ENCODE measurements at regions not wholly inside any gene's neighbourhood (a gene's known extent, or its start where the extent isn't known, plus 50 kb on each side); places are given as distances from the start of the nearest gene placed in this dataset.
"Not testable (repeated sequence)": the region's sequence is repeated elsewhere in the genome, so short reads cannot be mapped to it uniquely, and the experiment has no call there.

- no peaks in the 10 kb centered on the region for H3K36me3 ChIP-seq
- H3K4me1 ChIP-seq = no peaks in the 10 kb centered on the region
- no peak for TF ChIP-seq EP300 (IDR thresholded peaks at IDR 0.05)
- TF ChIP-seq, protein P1, sequence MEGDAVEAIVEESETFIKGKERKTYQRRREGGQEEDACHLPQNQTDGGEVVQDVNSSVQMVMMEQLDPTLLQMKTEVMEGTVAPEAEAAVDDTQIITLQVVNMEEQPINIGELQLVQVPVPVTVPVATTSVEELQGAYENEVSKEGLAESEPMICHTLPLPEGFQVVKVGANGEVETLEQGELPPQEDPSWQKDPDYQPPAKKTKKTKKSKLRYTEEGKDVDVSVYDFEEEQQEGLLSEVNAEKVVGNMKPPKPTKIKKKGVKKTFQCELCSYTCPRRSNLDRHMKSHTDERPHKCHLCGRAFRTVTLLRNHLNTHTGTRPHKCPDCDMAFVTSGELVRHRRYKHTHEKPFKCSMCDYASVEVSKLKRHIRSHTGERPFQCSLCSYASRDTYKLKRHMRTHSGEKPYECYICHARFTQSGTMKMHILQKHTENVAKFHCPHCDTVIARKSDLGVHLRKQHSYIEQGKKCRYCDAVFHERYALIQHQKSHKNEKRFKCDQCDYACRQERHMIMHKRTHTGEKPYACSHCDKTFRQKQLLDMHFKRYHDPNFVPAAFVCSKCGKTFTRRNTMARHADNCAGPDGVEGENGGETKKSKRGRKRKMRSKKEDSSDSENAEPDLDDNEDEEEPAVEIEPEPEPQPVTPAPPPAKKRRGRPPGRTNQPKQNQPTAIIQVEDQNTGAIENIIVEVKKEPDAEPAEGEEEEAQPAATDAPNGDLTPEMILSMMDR (IDR thresholded peaks at IDR 0.05) = no peak
- no peak overlapping the region for H3K4me3 ChIP-seq
- 19 to 22% methylated on average over 3 of the region's 3 CpGs for WGBS, 2 donors
- no peaks in the 10 kb centered on the region for H3K9me3 ChIP-seq
- no peaks in the 10 kb centered on the region for H3K27me3 ChIP-seq
- no peak for DNase-seq (ENCODE audit: low spot score in 2 of 2)
- H3K27ac ChIP-seq = no peak overlapping the region
These were observed 302.7 kb upstream of the ADGRL3 start for GRCh38 chr4:60897415-60897814.

DNA sequence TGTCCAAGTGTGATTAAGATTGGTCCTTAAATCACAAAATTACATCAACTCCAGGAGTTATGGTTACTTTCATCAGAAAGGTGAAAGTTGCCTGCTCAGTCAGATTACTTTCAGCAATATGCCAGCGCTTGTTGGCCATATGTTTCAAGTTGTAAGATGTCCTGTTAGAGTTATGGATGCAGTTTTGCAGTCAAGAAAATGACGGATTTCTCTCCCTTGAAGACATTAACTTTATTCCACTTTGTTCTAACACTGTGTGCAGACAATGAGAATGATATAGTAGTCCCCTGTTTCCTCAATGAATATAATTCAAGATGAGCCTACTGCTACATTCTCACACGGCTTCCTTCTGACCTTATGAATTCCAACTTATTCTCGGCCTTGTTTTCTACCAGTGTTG, 295.0 kb upstream of the ADGRL3 start:
- WGBS, 2 donors = 77 to 78% methylated on average over 4 of the region's 4 CpGs
- no peaks in the 10 kb centered on the region for H3K36me3 ChIP-seq
- H3K27me3 ChIP-seq = no peaks in the 10 kb centered on the region
- TF ChIP-seq POLR2A (IDR thresholded peaks at IDR 0.05) = no peak
- TF ChIP-seq, protein P1 (IDR thresholded peaks at IDR 0.05) = no peak
- TF ChIP-seq EP300 (IDR thresholded peaks at IDR 0.05) = no peak
- no peak for DNase-seq (ENCODE audit: low spot score in 2 of 2)
- no peak overlapping the region for H3K27ac ChIP-seq
- H3K4me3 ChIP-seq = no peak overlapping the region
- no peaks in the 10 kb centered on the region for H3K4me1 ChIP-seq
- no peaks in the 10 kb centered on the region for H3K9me3 ChIP-seq

GRCh38 chr4:60911127-60911526, 289.0 kb upstream of the ADGRL3 start:
- H3K27ac ChIP-seq = no peak overlapping the region
- TF ChIP-seq, protein P1 (IDR thresholded peaks at IDR 0.05) = no peak
- no peak for TF ChIP-seq EP300 (IDR thresholded peaks at IDR 0.05)
- no peak for TF ChIP-seq POLR2A (IDR thresholded peaks at IDR 0.05)
- no peak for DNase-seq (ENCODE audit: low spot score in 2 of 2)

GRCh38 chr4:60913002-60913401, 287.1 kb upstream of the ADGRL3 start:
- WGBS, 2 donors = 29 to 40% methylated on average over 3 of the region's 3 CpGs
- Histone ChIP-seq H3K9me3 (no peaks in the 10 kb centered on the region), H3K27ac (no peak overlapping the region), H3K36me3 (no peaks in the 10 kb centered on the region), H3K4me3 (no peak overlapping the region), H3K27me3 (no peaks in the 10 kb centered on the region), H3K4me1 (no peaks in the 10 kb centered on the region)
- no peak for DNase-seq (ENCODE audit: low spot score in 2 of 2)
- no peak for TF ChIP-seq EP300 (IDR thresholded peaks at IDR 0.05)
- TF ChIP-seq POLR2A (IDR thresholded peaks at IDR 0.05) = no peak
- TF ChIP-seq, protein P1 (IDR thresholded peaks at IDR 0.05) = no peak

More at GRCh38 chr4:60911127-60911526, 289.0 kb upstream of the ADGRL3 start:
- no peaks in the 10 kb centered on the region for H3K9me3 ChIP-seq
- no peaks in the 10 kb centered on the region for H3K36me3 ChIP-seq
- H3K27me3 ChIP-seq = no peaks in the 10 kb centered on the region
- no peaks in the 10 kb centered on the region for H3K4me1 ChIP-seq
- no peak overlapping the region for H3K4me3 ChIP-seq

- Histone ChIP-seq H3K36me3 (no peaks in the 10 kb centered on the region), H3K27me3 (no peaks in the 10 kb centered on the region), H3K27ac (no peak overlapping the region), H3K4me3 (no peak overlapping the region), H3K4me1 (no peaks in the 10 kb centered on the region), H3K9me3 (no peaks in the 10 kb centered on the region)
- TF ChIP-seq POLR2A (IDR thresholded peaks at IDR 0.05) = no peak
- no peak for TF ChIP-seq EP300 (IDR thresholded peaks at IDR 0.05)
- TF ChIP-seq, protein P1 (IDR thresholded peaks at IDR 0.05) = no peak
- no peak for DNase-seq (ENCODE audit: low spot score in 2 of 2)
- 95 to 96% methylated on average over 2 of the region's 2 CpGs for WGBS, 2 donors
These were observed 286.5 kb upstream of the ADGRL3 start for GRCh38 chr4:60913671-60914070.

DNA sequence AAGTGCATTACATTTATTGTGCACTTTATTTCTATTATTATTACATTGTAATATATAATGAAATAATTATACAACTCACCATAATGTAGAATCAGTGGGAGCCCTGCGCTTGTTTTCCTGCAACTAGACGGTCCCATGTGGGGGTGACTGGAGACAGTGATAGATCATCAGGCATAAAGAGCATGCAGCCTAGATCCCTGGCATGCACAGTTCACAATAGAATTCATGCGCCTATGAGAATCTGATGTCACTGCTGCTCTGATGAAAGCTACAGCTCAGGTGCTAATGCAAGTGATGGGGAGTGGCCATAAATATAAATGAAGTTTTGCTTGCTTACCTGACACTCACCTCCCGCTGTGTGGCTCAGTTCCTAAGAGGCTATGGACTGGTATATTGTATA, 278.4 kb upstream of the ADGRL3 start:
- not testable (repeated sequence) for H3K27ac ChIP-seq; H3K36me3 ChIP-seq; H3K27me3 ChIP-seq; H3K4me3 ChIP-seq; H3K4me1 ChIP-seq; DNase-seq (ENCODE audit: low spot score in 2 of 2); H3K9me3 ChIP-seq
- 91% methylated on average over 4 of the region's 4 CpGs for WGBS, 2 donors

All from tibial nerve (tissue), 4 donors.